GM18505 (cell line): ENCODE measurements at regions not wholly inside any gene's neighbourhood (a gene's known extent, or its start where the extent isn't known, plus 50 kb on each side); places are given as distances from the start of the nearest gene placed in this dataset.
A peak's percentile ranks its signal among the peaks of the same experiment; 100 is the strongest.

Experiments used
- ATAC-seq: cut with Tn5 transposase; IDR thresholded peaks from one replicate; pipeline ENCODE4 v1.9.1; 2021; ENCODE audit not compliant: unreplicated experiment
- POLR2A ChIP-seq: IDR thresholded peaks from 4 replicates; pipeline ENCODE4 v1.6.1; 2011; ENCODE audit warnings: borderline replicate concordance; ENCODE audit not compliant: insufficient read depth, insufficient read length; ENCODE audit errors: extremely low read depth

DNA sequence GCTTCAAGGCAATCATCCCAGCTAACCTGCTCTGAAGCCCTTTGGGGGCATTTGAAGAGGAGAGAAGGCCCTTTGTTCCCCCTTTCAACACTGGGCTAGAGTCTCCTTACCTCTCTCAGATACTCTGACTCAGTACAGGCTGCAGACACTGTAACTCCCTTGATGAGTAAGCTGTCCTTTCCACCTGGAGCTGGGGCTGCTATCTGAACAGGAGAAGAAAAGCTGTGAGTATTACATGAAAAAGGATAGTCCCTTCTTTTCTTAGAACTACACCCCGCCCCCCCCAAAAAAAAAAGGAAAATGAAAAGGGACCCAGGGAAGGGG, 186.6 kb upstream of the PLEKHG7 start:
- TF ChIP-seq POLR2A = no peak
- ATAC-seq = no peak

DNA sequence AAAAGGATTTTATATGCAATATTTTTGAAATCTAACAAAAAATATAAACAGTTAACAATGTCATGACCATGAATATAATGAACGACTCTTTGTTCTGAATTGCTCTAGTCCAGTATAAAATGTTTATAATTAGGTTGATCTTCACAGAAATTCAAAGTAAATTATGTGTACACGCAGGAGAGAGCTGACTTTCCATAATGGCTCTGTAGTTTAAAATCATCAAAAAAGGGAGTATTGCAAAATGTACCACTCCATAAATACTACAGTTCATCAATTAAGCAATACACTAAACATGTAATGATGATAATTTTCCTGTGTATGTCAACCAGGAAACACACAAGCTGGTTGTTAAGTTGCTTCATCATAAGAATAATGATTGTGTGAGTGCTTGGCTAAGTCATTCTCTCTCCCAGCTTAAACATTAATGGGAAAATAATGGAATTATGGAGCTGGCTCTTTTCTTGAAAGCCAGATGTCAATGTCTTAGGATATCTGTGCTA, 189.5 kb upstream of the PLEKHG7 start:
- no peak for TF ChIP-seq POLR2A
- no peak for ATAC-seq

DNA sequence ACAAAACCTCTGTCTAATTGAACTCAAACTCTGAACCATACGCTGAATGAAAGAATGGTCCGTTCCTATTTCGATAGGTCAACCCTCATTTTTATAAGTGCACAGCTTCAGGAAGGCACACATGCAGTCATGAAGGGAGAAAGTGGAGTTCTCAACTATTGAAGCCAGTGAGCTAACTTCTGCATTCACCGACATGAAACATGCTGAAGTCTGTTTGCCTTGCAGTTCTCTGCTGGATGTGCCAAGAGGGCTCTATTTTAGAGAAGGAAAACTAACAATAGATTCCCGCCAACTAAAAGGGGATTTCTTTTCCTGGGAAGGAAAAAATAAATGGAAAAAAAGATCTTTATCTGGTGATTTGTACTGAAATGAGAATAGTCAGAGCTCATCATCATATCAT, 191.0 kb upstream of the PLEKHG7 start:
- TF ChIP-seq POLR2A = no peak
- ATAC-seq = no peak

DNA sequence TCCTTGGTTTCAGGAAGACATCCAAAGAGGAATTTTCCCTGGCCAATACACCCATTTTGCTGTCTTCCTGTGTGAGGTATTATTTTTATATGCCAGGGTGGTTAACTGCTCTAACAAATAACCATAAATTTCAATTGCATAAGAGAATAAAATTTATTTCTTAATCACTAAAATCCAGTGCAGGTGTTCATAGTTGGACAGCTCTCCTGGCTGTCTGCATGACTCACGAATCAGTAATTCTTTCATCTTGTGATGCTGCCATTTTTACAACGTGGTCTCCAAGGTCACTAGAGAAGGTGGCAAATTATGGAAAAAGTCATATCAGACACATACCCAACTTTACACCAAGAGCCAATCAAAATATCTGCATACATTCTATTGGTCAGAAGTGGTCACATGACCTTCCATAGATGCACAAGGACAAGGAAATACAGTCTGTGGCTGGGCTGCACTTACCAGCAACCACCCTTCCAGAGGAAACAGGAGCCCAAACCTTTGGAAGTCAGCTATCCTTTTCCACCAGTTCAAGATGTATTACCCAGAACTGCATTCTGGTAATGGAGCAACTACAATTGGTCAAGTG, 193.5 kb upstream of the PLEKHG7 start:
- TF ChIP-seq POLR2A = no peak
- ATAC-seq = no peak

DNA sequence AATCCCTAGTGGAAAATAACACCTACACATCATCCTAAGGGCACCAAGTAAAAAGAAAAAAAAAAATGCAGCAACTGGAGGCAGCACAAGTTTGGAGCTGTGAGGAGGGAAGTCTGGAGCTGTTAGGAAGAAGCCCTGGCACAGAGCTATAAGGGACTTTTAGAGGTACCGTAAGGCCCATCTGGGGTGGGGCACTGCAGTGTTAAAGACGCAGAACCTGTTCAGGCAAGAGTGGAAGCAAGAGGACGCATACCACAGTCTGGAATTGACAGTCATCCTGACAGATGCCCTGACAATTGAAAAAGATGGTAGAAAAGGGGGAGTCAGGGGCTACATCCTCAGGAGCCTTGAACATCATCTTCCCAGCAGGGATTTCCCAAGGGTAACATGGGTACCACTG, 195.9 kb upstream of the PLEKHG7 start:
- ATAC-seq = no peak
- no peak for TF ChIP-seq POLR2A

DNA sequence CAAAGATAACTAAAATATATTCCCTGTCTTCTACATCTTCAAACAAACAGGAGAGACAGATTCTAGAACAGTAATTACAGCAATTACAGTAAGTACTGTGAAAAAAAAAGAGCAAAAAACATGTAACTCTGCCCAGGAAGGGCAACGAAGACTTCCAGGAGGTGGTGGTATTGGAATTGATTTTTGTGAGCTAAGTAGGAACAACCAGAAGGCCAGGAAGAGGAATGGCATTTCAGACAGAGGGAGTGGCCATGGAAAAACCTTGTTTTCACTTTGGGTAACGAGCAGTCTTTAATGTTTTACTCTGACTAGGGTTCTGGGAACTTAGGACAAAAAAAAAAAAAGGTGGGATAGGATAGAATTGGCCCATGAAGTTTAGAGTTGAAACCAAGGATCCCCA, 196.3 kb upstream of the PLEKHG7 start:
- ATAC-seq = no peak
- no peak for TF ChIP-seq POLR2A

DNA sequence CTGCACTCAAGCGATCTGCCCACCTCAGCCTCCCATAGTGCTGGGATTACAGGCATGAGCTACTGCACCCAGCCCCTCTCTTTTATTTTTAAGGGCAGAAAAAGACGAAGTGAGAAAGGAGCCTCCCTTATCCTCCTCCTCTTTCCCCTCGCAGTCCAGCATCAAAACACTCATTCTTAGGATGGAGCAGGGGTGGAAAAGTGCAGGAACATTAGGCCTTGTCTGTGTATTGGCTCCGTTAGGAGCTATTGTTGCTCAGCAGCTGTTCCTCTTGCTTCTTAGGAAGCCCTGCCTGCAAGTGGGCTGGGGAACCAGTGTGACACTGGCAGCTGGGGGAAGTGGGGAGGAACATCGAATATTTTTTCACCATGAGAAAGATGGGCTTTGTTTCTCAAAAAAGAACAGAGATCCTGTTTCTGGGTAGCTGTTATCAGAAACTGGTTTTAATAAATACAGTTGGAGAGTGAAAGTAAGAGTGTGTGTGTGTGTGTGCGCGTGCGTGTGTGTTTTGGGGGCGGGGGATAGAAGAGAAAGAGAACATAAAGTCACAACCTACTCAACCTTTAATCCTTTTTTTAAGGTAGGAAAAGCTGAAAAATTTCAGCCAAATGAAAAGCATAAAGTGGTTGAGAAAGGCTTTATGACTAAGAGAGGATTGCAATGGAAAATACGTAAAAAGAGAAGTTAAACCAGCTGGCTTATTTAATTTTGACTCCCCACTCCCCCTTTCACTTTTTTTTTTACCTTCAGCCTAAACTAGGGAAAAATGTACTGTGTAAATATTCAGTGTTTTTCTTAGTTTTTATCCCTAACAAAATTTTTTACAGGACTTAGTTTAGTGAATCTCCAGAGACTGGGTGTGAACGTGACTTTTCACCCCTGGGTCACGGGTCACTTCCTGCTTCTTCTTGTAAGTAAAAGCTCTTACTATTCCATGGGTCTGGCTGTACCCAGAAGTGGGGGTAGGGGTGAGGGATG, 197.2 kb upstream of the PLEKHG7 start:
- TF ChIP-seq POLR2A = peak; percentile 51
- ATAC-seq = no peak

DNA sequence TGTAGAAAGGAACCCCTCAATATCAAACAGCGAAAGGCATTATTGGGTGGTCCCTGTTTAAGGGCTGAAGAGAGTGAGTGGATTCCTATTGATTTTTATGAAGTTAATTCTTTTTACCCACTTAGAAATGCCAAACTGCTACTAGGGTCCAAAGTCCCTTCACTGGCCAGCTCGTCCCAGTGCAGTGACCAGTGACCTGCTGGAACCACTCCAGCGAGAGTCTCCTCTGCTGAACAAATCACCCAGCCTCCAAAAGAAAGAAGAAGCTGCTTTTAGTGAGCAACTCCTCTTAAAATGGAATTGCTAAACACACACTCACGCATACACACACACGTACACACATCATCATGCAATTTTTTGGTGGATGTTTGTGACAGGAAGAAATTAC, 198.2 kb upstream of the PLEKHG7 start:
- ATAC-seq = no peak
- TF ChIP-seq POLR2A = no peak

DNA sequence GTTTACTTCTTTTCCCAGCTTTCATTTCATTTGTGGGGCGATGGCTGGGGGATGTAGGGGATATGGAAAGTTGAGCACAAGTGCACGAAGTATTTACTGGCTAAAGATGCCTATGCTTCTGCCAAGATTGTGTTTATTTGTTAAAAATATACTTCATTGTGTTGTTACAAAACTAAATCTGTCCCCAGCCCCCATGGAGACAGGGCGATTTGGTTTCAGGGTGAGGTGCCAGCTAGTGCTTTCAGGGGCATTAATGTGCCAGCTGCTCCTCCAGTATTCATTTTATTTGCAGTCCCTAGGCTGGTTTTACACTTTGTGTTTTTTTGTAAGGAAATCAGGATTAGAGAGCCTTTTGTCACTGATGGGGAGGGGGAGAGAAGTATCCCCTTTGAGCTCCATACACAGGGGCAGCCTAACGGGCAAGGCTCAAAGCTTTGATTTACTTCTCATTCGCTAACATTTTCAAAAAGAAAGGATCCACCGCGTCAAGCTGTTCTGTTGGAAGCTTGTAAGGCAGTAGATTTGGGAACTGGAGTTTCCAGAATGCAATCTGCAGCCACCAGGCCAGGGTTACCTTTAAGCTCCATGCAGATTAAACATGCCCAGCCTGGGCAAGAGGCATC, 198.7 kb upstream of the PLEKHG7 start:
- ATAC-seq = no peak
- TF ChIP-seq POLR2A = no peak

DNA sequence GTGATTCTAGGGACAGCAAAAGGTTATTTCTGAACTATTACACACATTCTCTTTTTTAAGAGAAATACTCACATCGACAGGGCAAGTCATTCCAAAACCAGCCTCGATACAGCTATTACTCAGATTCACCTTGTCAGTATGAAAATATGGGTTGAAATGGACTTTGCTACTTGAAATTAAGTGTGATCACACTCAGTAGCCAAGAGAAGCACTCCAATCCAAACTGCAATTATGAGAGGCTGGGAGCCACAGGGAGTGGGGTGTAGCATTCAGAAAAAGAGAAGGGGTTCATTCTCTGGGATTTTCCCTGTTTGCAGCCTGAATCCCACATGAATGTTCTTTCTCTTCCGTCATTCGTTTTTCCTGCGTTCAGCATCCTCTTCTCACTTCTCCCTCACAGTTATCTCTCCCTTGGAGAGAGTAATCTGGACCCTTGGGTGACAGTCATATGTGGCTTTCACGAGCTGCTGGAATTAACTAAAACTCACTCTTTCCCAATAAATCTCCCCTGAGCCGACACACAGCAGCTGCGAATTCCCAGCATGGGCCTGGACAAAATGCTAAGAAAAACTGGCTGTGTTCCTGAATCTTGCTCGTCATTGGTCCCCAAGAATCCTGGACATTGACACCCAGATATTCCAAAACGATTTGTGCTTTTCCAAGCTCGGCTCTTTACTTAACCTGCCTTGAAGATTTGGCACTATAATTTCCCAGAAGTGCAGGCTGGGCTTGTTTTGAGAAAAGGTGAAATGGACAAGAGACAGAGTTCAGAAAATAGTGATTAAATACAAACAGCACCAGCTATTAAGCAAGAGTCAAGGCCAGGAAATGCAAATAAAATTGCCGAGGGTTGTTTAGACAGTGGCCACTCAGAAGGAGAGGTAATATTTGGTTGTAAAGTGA, 199.5 kb upstream of the PLEKHG7 start:
- TF ChIP-seq POLR2A = peak; percentile 61
- ATAC-seq = peak; percentile 57

DNA sequence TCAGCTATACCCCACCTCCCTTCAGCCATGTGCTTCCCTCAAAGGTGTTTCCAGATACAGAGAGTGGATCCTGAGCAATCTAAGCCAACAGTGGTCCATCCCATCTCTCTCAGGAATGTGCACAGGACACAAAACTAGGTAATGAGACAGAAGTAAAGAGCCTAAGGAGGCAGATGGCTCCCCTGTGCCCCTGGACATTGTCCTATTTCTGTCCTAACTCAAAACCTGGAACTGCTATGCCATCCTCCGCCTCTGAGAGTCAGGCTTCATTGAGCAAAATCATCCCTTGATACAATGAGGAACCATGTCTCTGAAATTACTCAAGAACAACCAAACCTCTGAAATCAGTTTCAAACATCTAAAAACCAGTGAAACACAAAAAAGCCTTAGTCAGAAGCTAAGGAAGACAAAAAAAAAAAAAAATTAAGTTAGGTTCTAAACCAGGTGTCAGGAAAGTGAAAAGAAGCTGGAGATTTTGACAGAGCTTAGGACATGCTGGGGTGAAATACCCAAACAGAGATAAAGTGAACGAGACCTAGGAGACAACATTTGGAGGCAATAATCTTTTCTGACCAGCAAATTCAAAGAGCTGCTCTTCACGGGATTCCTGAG, 200.3 kb upstream of the PLEKHG7 start:
- TF ChIP-seq POLR2A = no peak
- ATAC-seq = peak; percentile 46

DNA sequence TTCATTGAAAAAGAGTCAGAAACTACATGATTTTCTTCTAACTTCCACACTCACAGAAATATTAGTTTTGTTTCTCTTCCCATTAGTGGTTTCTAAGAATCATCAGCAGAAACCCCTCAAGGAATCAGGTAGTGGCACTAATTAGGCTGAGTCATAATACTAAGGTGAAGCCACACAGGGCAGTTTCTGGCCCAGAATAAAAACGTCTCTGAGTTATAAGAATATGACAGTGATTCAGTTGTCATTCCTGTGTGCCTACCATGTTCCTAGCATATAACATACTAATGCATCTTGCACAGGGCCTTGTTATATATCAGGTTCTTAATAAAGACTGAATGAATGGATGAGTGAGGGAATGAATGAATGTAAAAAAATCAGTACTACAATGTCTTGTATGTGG, 206.0 kb upstream of the PLEKHG7 start:
- ATAC-seq = peak; percentile 70
- no peak for TF ChIP-seq POLR2A
